ENCODE measurements at regions not wholly inside any gene's neighbourhood (a gene's known extent, or its start where the extent isn't known, plus 50 kb on each side); places are given as distances from the start of the nearest gene placed in this dataset.

- Histone ChIP-seq H3K27ac (ENCODE audit: low read depth) (no peak overlapping the region), H3K4me3 (ENCODE audit: low read depth, low read length) (no peak overlapping the region), H3K36me3 (ENCODE audit: insufficient read depth) (no peaks in the 10 kb centered on the region), H3K4me1 (ENCODE audit: insufficient read depth) (no peaks in the 10 kb centered on the region)
- 64% methylated on average over 1 of the region's 1 CpG for WGBS
- DNase-seq (ENCODE audit: extremely low spot score), result no peak
Measured at GRCh38 chr15:38688761-38689160, 124.1 kb upstream of the RASGRP1 start.

GRCh38 chr15:38689522-38689921 lies 124.9 kb upstream of the RASGRP1 start:
- no peak overlapping the region for H3K4me3 ChIP-seq (ENCODE audit: low read depth, low read length)
- 87% methylated on average over 2 of the region's 2 CpGs for WGBS
- no peaks in the 10 kb centered on the region for H3K4me1 ChIP-seq (ENCODE audit: insufficient read depth)
- H3K27ac ChIP-seq (ENCODE audit: low read depth), result no peak overlapping the region
- no peaks in the 10 kb centered on the region for H3K36me3 ChIP-seq (ENCODE audit: insufficient read depth)
- DNase-seq (ENCODE audit: extremely low spot score), result no peak

DNA sequence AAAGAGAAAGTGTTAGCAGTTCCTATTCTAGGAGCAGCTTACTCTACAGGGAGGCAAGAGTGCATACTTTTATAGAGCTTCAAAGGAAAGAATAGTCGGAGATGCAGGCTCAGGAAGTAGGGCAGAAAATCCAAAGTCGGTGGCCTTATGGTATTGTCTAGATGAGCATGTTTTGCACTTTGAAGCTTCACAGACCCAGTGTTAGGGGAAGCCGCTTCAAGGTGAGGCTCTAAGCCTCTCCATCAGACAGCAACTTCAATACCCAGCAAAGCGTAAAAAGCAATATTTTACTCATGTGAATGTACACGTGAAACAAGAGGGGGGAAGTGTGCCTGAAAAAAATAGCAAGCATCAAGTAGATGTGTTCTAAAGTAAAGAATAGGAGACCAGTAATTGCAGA lies 125.6 kb upstream of the RASGRP1 start:
- Histone ChIP-seq H3K4me1 (ENCODE audit: insufficient read depth) (no peaks in the 10 kb centered on the region), H3K27ac (ENCODE audit: low read depth) (no peak overlapping the region), H3K4me3 (ENCODE audit: low read depth, low read length) (no peak overlapping the region), H3K36me3 (ENCODE audit: insufficient read depth) (no peaks in the 10 kb centered on the region)
- DNase-seq (ENCODE audit: extremely low spot score), result no peak
- WGBS, result 94% methylated on average over 5 of the region's 5 CpGs

- H3K27ac ChIP-seq (ENCODE audit: low read depth), result no peak overlapping the region
- no peak overlapping the region for H3K4me3 ChIP-seq (ENCODE audit: low read depth, low read length)
- 36% methylated on average over 4 of the region's 4 CpGs for WGBS
- H3K36me3 ChIP-seq (ENCODE audit: insufficient read depth), result no peaks in the 10 kb centered on the region
- no peaks in the 10 kb centered on the region for H3K4me1 ChIP-seq (ENCODE audit: insufficient read depth)
- DNase-seq (ENCODE audit: extremely low spot score), result no peak
Measured at GRCh38 chr15:38690719-38691332, 126.2 kb upstream of the RASGRP1 start.

- Histone ChIP-seq H3K4me1 (ENCODE audit: insufficient read depth) (no peaks in the 10 kb centered on the region), H3K36me3 (ENCODE audit: insufficient read depth) (no peaks in the 10 kb centered on the region), H3K4me3 (ENCODE audit: low read depth, low read length) (no peak overlapping the region), H3K27ac (ENCODE audit: low read depth) (no peak overlapping the region)
- 63% methylated on average over 2 of the region's 2 CpGs for WGBS
- no peak for DNase-seq (ENCODE audit: extremely low spot score)
Measured at GRCh38 chr15:38691377-38691776, 126.8 kb upstream of the RASGRP1 start.

GRCh38 chr15:38691965-38692788 lies 127.6 kb upstream of the RASGRP1 start:
- Histone ChIP-seq H3K36me3 (ENCODE audit: insufficient read depth) (no peaks in the 10 kb centered on the region), H3K4me3 (ENCODE audit: low read depth, low read length) (no peak overlapping the region), H3K27ac (ENCODE audit: low read depth) (no peak overlapping the region), H3K4me1 (ENCODE audit: insufficient read depth) (no peaks in the 10 kb centered on the region)
- 78% methylated on average over 7 of the region's 7 CpGs for WGBS
- no peak for DNase-seq (ENCODE audit: extremely low spot score)

DNA sequence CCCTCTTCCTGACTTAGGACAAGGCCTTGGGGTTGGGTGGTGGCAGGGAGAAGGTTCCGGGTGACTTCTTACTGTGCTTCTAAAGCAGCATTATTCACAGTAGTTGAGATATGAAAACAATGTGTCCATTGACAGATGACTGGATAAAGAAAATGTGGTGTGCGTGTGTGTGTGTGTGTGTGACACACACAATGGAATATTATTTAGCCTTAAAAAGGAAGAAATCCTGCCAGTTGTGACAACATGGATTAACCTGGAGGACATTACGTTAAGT lies 128.1 kb upstream of the RASGRP1 start:
- WGBS, result 96% methylated on average over 3 of the region's 3 CpGs
- no peaks in the 10 kb centered on the region for H3K36me3 ChIP-seq (ENCODE audit: insufficient read depth)
- no peak for DNase-seq (ENCODE audit: extremely low spot score)
- H3K27ac ChIP-seq (ENCODE audit: low read depth), result no peak overlapping the region
- H3K4me3 ChIP-seq (ENCODE audit: low read depth, low read length), result no peak overlapping the region
- H3K4me1 ChIP-seq (ENCODE audit: insufficient read depth), result no peaks in the 10 kb centered on the region

DNA sequence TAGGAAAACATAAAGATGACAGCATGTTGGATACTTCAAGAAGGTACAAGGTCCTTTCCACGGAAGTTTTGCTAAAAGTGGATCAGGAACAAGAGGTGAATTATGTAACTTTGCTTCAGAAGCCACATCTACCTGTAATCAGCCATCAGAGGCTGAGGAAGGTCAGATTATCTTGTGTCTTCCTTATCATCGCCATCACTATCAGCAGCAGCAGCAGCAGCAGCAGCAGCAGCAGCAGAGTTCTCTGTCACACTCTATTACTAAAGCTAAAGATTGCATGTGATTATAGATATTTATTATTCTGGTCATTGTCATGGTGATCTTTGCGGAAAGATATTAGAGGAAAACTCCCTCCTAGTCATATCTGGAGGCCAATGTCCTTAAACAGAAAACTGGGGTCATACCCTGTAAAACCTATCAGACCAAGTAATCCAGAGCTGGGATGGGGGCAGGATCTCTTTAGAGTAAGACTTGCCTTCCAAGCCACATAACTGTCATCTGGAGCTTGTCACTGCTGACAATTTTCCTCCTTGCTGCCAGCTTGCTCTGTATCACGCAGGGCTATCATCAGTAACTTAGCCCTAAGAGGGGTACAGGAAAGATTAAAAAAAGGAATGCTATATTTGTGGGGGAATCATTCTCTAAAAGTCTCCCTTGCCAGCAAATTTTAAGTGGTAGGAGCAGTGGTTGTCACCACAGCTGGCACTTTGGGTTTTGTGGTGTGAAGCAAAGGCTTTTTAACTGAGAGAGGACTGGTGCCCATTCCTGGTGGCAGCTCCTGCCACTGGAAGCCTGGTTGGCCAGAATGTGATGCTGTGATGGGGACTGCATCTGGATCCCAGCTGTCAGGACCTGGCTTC lies 130.9 kb upstream of the RASGRP1 start:
- no peaks in the 10 kb centered on the region for H3K4me1 ChIP-seq (ENCODE audit: insufficient read depth)
- WGBS, result 82% methylated on average over 4 of the region's 4 CpGs
- no peak overlapping the region for H3K27ac ChIP-seq (ENCODE audit: low read depth)
- H3K36me3 ChIP-seq (ENCODE audit: insufficient read depth), result no peaks in the 10 kb centered on the region
- H3K4me3 ChIP-seq (ENCODE audit: low read depth, low read length), result no peak overlapping the region
- DNase-seq (ENCODE audit: extremely low spot score), result no peak

DNA sequence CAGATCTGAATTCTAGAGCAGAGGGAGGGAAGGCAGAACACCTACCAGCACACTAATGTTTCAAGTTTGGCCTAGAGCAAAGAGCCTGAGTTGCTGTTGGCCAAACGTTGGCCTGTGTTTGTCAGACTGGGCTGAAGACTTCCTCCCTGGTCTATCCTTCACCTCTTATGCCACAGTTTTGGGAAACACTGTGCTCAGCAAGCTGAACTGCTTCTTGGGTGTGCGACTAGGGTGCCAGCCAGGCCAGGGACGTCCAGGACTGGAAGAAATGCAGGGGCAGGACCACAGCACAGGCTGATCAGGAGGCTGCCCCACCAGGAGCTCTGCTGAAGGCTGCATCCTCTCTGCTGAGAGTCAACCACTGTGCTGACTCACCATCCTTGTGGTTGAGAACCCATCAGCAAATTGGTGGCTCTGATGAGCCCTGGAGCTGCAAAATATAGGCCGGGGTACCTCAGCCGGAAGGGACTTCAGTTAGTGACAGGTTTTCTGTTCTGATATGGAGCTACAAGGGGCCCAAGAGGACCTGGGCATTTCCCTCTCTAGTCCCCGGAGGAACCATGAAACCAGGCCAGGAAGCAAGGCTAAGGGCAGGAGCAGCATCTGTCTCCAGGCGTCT lies 131.6 kb upstream of the RASGRP1 start:
- Histone ChIP-seq H3K36me3 (ENCODE audit: insufficient read depth) (no peaks in the 10 kb centered on the region), H3K4me1 (ENCODE audit: insufficient read depth) (no peaks in the 10 kb centered on the region), H3K4me3 (ENCODE audit: low read depth, low read length) (no peak overlapping the region), H3K27ac (ENCODE audit: low read depth) (no peak overlapping the region)
- 78% methylated on average over 7 of the region's 7 CpGs for WGBS
- no peak for DNase-seq (ENCODE audit: extremely low spot score)

DNA sequence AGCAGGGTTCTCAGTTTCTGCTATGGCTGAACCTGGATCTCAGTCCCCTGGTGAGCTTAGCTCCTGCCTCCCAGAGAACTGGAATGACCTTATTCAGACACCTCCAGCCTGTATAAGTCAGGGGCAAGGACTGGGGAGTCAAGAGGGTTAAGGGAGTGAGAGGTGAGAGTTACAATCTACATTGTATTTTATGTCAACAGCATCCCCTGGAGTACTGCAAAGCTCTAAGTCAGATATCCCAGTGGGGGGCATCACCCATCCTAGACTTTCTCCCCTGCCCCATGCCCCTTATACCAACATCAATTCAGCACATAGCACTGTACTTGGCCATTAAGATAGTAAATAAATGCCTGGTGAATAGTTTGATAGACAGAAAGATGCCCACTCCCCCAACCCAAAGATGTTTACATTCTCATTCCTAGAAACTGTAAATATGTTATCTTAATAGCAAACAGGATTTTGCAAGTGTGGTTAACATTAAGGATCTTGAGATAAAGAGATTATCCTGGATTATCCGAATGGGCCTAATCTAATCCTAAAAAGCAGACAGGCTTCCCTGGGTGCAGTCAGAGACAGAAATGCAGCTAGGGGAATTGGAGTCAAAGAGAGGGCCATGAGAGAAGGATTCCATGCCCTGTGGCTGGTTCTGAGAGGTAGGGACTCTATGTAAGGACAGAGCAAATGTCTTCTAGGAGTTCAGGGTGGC lies 132.3 kb upstream of the RASGRP1 start:
- no peak for DNase-seq (ENCODE audit: extremely low spot score)
- Histone ChIP-seq H3K4me3 (ENCODE audit: low read depth, low read length) (no peak overlapping the region), H3K36me3 (ENCODE audit: insufficient read depth) (no peaks in the 10 kb centered on the region), H3K4me1 (ENCODE audit: insufficient read depth) (no peaks in the 10 kb centered on the region), H3K27ac (ENCODE audit: low read depth) (no peak overlapping the region)
- 46% methylated on average over 1 of the region's 1 CpG for WGBS

DNA sequence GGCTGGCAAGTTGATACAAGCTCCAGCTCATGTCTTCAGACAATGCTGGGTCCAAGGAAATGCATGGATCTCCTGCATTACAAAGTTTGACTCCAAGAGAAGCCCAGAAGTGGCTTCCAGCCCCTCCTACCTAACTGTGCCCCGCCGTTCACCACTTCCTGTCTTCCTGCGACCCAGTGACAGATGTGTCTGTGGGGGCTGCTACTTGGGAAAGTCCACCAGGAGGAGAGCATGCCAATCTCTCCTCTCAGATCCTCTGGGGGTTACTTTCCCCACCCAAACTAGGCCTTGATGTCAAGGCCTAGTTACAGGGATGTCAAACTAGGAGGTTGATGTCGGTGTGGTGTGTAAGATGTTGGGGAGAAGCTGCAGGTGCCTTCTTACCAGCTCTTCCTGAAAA lies 133.6 kb upstream of the RASGRP1 start:
- no peaks in the 10 kb centered on the region for H3K4me1 ChIP-seq (ENCODE audit: insufficient read depth)
- 77% methylated on average over 4 of the region's 4 CpGs for WGBS
- no peak overlapping the region for H3K4me3 ChIP-seq (ENCODE audit: low read depth, low read length)
- no peak for DNase-seq (ENCODE audit: extremely low spot score)
- no peak overlapping the region for H3K27ac ChIP-seq (ENCODE audit: low read depth)
- H3K36me3 ChIP-seq (ENCODE audit: insufficient read depth), result no peaks in the 10 kb centered on the region

DNA sequence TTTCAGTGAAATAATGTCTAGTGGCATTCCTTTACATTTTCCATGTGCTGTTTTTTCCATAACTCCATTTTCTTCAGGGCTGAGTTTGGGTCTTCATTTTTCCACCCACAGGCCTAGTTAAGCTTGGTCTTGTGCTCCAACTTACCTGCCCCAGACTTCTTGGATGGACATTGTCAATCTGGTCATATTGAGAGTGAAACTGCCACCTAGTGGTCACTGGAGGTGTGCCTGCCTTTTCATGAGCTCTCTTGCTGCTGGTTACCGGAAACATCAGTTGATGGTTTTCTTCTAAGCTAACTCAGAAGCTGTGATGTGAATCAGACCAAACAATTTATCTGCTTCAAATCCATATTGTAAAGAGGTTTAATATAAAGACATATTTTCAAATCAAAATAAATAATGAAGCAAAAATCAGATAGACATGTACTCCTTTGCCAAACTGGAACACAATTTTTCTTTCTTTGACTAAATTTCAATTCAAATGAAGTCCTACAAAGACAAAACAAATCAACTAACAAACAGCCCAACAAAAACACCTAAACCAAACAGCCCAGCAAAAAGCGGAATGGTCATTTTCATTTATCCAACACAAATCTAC lies 135.1 kb upstream of the RASGRP1 start:
- no peak for DNase-seq (ENCODE audit: extremely low spot score)
- H3K36me3 ChIP-seq (ENCODE audit: insufficient read depth), result no peaks in the 10 kb centered on the region
- WGBS, result 76% methylated on average over 2 of the region's 2 CpGs

DNA sequence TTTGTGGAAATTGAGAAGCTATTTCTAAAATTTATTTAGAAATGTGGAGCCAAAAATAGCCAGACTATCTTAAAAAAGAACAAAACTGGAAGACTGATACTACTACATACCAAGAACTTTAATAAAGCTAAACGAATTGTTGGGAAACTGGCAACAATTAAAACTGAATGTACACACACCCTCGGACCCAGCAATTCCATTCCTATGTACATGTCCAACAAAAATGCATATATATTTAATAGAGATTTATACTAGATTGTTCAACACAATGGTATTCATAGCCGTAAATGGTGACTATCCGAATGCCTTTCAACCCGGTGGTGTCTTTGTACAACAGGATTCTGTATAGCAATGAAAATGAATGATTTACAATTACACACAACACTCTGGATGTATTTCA lies 136.5 kb upstream of the RASGRP1 start:
- H3K27ac ChIP-seq (ENCODE audit: low read depth), result no peak overlapping the region
- no peak for DNase-seq (ENCODE audit: extremely low spot score)
- WGBS, result 77% methylated on average over 5 of the region's 5 CpGs
- no peak overlapping the region for H3K4me3 ChIP-seq (ENCODE audit: low read depth, low read length)
- H3K4me1 ChIP-seq (ENCODE audit: insufficient read depth), result no peaks in the 10 kb centered on the region
- no peaks in the 10 kb centered on the region for H3K36me3 ChIP-seq (ENCODE audit: insufficient read depth)

More for the DNA sequence above, 135.1 kb upstream of the RASGRP1 start:
- Histone ChIP-seq H3K4me1 (ENCODE audit: insufficient read depth) (no peaks in the 10 kb centered on the region), H3K4me3 (ENCODE audit: low read depth, low read length) (no peak overlapping the region), H3K27ac (ENCODE audit: low read depth) (no peak overlapping the region)

Measured in urinary bladder (tissue), 3 donors.